ENCODE measurements at regions not wholly inside any gene's neighbourhood (a gene's known extent, or its start where the extent isn't known, plus 50 kb on each side); places are given as distances from the start of the nearest gene placed in this dataset.
"Not testable (repeated sequence)": the region's sequence is repeated elsewhere in the genome, so short reads cannot be mapped to it uniquely, and the experiment has no call there.

DNA sequence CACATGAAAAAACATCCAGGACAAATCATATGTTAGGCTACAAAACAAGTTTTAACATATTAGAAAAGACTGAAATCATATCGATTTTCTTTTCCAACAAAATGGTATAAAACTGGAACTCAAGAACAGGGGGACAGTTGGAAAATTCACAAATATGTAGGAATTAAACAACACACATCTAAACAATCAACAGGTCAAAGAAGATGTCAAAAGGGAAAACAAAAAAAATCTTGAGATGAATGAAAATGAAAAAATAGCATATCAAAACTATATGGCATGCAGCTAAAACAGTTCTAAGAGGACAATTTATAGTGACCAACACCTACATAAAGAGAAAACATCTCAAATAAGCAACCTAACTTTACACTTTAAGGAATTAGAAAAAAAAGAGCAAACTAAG is 585.3 kb downstream of the UQCRFS1 start:
- H3K4me3 ChIP-seq (ENCODE audit: low read depth, low read length), result no peak overlapping the region
- no peak for DNase-seq (ENCODE audit: low read depth)
- TF ChIP-seq, protein P1, sequence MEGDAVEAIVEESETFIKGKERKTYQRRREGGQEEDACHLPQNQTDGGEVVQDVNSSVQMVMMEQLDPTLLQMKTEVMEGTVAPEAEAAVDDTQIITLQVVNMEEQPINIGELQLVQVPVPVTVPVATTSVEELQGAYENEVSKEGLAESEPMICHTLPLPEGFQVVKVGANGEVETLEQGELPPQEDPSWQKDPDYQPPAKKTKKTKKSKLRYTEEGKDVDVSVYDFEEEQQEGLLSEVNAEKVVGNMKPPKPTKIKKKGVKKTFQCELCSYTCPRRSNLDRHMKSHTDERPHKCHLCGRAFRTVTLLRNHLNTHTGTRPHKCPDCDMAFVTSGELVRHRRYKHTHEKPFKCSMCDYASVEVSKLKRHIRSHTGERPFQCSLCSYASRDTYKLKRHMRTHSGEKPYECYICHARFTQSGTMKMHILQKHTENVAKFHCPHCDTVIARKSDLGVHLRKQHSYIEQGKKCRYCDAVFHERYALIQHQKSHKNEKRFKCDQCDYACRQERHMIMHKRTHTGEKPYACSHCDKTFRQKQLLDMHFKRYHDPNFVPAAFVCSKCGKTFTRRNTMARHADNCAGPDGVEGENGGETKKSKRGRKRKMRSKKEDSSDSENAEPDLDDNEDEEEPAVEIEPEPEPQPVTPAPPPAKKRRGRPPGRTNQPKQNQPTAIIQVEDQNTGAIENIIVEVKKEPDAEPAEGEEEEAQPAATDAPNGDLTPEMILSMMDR (IDR thresholded peaks at IDR 0.05; ENCODE audit: low read depth, low read length, missing control alignments), result no peak

DNA sequence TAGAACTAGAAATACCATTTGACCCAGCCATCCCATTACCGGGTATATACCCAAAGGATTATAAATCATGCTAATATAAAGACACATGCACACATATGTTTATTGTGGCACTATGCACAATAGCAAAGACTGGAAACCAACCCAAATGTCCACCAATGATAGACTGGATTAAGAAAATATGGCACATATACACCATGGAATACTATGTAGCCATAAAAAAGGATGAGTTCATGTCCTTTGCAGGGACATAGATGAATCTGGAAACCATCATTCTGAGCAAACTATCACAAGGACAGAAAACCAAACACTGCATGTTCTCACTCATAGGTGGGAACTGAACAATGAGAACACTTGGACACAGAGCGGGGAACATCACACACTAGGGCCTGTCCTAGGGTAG is 586.5 kb downstream of the UQCRFS1 start:
- DNase-seq (ENCODE audit: low read depth); H3K4me3 ChIP-seq (ENCODE audit: low read depth, low read length): not testable (repeated sequence)

DNA sequence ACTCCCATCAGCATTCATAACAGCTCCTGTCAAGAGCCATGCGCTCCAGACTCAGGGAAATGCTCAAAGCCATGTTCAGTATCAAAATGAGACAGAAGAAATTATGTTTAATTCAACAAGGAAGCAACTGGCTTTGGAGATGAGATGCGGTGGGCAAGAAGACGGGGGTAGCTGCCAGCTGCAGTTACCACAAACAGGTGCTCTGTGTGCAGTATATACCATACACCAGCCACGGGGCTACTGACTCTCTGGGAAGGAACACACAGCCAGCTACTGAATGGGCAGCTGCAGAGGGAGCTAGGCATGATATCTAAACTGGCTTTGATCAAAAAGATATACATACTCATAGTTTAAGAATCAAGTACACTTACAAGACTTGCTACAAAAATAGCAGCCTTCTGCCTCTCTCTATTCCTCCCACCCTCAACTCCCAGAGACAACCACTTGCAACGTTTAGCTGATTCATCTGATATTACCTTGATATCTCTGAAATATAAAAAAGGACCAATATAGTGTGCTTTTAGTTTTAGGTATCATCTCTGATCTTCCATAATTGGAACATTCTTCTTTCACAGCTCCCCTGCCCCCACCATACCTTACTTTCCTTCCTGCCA is 593.0 kb downstream of the UQCRFS1 start:
- no peak for DNase-seq (ENCODE audit: low read depth)

DNA sequence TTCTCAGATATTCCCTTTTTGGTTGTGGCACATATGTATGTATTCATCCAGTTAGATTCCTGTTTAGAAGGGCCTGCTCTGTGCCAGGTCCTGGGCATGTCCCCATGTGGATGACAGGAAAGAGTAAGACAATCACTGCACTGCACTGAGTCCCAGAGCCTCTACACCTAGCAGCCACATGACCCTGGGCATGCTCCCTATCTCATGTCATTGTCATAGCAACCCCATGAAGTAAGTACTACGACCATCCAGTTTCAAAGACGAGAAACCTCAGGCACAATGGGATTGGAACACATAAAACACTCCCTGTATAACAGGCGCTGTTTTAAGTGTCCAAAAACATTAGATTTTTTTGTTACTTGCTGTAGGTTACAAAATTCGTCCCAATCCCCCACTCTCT is 594.4 kb downstream of the UQCRFS1 start:
- H3K4me3 ChIP-seq (ENCODE audit: low read depth, low read length), result no peak overlapping the region
- TF ChIP-seq, protein P1 (IDR thresholded peaks at IDR 0.05; ENCODE audit: low read depth, low read length, missing control alignments), result no peak
- DNase-seq (ENCODE audit: low read depth), result no peak

More for the DNA sequence above, 593.0 kb downstream of the UQCRFS1 start:
- H3K4me3 ChIP-seq (ENCODE audit: low read depth, low read length), result no peak overlapping the region
- TF ChIP-seq, protein P1 (IDR thresholded peaks at IDR 0.05; ENCODE audit: low read depth, low read length, missing control alignments), result no peak

DNA sequence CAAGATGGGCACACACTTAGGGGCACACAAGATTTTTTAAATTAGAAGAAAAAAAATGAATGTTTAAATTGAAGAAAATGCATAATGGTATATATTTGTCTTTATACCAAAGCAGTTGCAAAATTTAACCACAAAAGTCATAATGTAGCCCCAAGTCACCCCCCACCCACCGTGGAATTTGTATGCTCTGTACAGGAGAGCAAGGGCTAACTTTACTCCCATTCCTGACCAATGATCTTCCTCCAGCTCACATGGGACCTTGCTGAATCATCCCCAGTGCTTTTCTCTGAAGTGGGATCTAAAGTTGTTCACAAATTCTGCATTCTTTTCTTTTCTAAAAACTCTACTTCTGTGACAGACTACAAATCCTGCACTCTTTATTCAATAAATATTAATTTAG is 597.0 kb downstream of the UQCRFS1 start:
- TF ChIP-seq, protein P1 (IDR thresholded peaks at IDR 0.05; ENCODE audit: low read depth, low read length, missing control alignments), result no peak
- no peak overlapping the region for H3K4me3 ChIP-seq (ENCODE audit: low read depth, low read length)
- DNase-seq (ENCODE audit: low read depth), result no peak

DNA sequence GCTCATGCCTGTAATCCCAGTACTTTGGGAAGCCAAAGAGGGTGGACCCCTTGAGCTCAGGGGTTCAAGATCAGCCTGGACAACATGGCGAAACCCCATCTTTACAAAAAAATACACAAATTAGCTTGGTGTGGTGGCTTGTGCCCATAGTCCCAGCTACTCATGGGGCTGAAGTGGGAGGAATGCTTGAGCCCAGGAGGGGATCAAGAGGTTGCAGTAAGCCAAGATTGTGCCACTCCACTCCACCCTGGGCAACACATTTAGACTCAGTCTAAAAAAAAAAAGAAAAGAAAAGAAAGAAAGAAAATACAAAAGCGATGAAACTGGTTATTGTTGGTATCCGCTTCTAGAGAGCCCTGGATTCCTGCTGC is 597.4 kb downstream of the UQCRFS1 start:
- no peak for DNase-seq (ENCODE audit: low read depth)
- TF ChIP-seq, protein P1 (IDR thresholded peaks at IDR 0.05; ENCODE audit: low read depth, low read length, missing control alignments), result no peak
- no peak overlapping the region for H3K4me3 ChIP-seq (ENCODE audit: low read depth, low read length)

DNA sequence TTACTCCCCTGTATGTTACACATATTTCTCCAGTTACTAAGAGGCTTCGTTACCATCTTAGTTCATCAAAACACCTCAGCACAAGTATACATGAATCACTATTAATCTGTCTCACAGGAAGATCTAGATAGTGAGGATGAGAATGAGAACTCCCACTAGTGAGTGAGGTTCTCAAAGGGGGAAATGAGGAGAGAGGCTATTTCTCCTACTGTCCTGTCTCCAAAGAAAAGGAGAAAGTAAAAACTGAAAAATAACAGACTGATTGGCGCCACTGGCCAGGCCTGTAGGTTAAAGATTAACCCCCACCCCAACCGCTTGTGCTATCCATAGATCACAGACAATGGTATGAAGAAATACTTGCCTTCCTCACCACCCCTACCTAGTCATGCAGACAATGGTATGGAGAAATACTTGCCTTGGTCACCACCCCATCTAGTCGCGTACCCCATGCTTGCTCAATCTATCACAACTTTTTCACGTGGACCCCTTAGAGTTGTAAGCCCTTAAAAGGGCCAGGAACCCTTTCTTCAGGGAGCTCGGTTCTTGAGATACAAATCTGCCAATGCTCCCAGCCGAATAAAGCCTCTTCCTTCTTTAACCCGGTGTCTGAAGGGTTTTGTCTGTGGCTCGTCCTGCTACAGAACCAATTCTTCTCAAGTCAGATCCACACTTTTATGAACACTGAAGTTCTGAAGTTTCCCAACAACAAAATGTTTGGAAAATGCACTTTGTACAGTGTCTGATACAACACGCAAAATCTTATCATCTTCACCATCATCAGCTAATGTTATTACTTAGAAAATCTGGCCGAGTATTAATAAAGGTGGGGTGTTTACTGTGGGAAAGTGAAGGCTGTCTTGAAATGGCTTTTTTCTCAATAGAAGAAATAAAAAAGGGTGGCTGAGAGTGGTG is 598.1 kb downstream of the UQCRFS1 start:
- DNase-seq (ENCODE audit: low read depth), result no peak
- H3K4me3 ChIP-seq (ENCODE audit: low read depth, low read length), result no peak overlapping the region
- TF ChIP-seq, protein P1 (IDR thresholded peaks at IDR 0.05; ENCODE audit: low read depth, low read length, missing control alignments), result no peak
